ENCODE measurements at regions not wholly inside any gene's neighbourhood (a gene's known extent, or its start where the extent isn't known, plus 50 kb on each side); places are given as distances from the start of the nearest gene placed in this dataset.

DNA sequence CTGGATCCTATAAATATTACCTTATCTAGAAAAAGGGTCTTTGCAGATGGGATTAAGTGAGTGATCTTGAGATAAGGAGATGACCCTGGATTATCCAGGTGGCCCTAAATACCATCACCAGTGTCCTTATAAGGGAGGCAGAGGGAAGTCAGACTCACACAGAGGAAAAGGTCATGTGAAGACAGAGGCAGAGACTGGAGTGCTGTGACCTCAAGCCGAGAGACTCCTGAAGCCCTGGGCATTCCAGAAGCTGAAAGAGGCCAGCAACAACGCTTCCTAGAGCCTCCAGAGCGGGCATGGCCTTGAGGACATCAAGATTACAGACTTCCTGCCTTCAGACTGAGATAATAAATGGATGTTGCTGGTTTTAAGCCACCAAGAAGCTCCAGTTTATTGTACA, 118.8 kb downstream of the ATPSCKMT start:
- no peak overlapping the region for H3K4me3 ChIP-seq (ENCODE audit: low read length in 3 of 3)
- no peaks in the 10 kb centered on the region for H3K36me3 ChIP-seq (ENCODE audit: control insufficient read depth in 2 of 3, insufficient read depth in 3 of 3, low read length in 3 of 3)
- H3K27ac ChIP-seq (ENCODE audit: low read depth in 2 of 2, low read length in 2 of 2): no peak overlapping the region
- H3K4me1 ChIP-seq (ENCODE audit: control insufficient read depth in 2 of 3, insufficient read depth in 2 of 3, low read depth in 1 of 3, low read length in 3 of 3): no peaks in the 10 kb centered on the region
- TF ChIP-seq, protein P1, sequence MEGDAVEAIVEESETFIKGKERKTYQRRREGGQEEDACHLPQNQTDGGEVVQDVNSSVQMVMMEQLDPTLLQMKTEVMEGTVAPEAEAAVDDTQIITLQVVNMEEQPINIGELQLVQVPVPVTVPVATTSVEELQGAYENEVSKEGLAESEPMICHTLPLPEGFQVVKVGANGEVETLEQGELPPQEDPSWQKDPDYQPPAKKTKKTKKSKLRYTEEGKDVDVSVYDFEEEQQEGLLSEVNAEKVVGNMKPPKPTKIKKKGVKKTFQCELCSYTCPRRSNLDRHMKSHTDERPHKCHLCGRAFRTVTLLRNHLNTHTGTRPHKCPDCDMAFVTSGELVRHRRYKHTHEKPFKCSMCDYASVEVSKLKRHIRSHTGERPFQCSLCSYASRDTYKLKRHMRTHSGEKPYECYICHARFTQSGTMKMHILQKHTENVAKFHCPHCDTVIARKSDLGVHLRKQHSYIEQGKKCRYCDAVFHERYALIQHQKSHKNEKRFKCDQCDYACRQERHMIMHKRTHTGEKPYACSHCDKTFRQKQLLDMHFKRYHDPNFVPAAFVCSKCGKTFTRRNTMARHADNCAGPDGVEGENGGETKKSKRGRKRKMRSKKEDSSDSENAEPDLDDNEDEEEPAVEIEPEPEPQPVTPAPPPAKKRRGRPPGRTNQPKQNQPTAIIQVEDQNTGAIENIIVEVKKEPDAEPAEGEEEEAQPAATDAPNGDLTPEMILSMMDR (IDR thresholded peaks at IDR 0.05; ENCODE audit: borderline replicate concordance, extremely low read depth, insufficient read depth): no peak
- H3K9me3 ChIP-seq (ENCODE audit: control insufficient read depth in 2 of 3, insufficient read depth in 1 of 3, low read length in 3 of 3): no peaks in the 10 kb centered on the region
- FAIRE-seq (no peak), DNase-seq (no peak)
- H3K9ac ChIP-seq (ENCODE audit: low read length in 3 of 3): no peak overlapping the region
- H3K27me3 ChIP-seq (ENCODE audit: control insufficient read depth, insufficient read depth, low read length): no peaks in the 10 kb centered on the region
- intact Hi-C loops (cut with DNase I): no loop called here

DNA sequence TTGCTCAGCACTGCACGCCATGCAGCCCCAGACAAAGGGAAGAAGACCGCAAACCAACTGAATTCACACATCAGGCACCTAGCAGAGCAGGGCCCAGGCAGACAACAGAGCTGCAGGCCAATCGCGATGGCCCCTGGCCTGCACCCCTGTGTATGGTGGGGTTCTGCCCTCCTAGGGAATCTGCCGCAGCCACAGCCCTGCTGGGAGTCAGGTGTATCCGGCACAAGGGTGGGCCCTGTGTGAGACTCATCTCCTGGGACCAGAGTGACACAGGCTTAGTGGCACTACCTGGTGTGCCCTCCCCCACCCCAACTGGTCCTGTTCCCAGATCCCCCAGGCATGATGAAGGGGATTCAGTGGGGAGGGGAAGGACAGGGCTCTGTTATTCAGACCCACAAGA, 122.8 kb downstream of the ATPSCKMT start:
- no peaks in the 10 kb centered on the region for H3K9me3 ChIP-seq (ENCODE audit: control insufficient read depth in 2 of 3, insufficient read depth in 1 of 3, low read length in 3 of 3)
- H3K4me3 ChIP-seq (ENCODE audit: low read length in 3 of 3): no peak overlapping the region
- H3K4me1 ChIP-seq (ENCODE audit: control insufficient read depth in 2 of 3, insufficient read depth in 2 of 3, low read depth in 1 of 3, low read length in 3 of 3): no peaks in the 10 kb centered on the region
- DNase-seq (no peak), FAIRE-seq (no peak)
- H3K27ac ChIP-seq (ENCODE audit: low read depth in 2 of 2, low read length in 2 of 2): no peak overlapping the region
- intact Hi-C loops (cut with DNase I): no loop called here
- H3K27me3 ChIP-seq (ENCODE audit: control insufficient read depth, insufficient read depth, low read length): no peaks in the 10 kb centered on the region
- TF ChIP-seq, protein P1 (IDR thresholded peaks at IDR 0.05; ENCODE audit: borderline replicate concordance, extremely low read depth, insufficient read depth): no peak
- no peaks in the 10 kb centered on the region for H3K36me3 ChIP-seq (ENCODE audit: control insufficient read depth in 2 of 3, insufficient read depth in 3 of 3, low read length in 3 of 3)
- H3K9ac ChIP-seq (ENCODE audit: low read length in 3 of 3): no peak overlapping the region

DNA sequence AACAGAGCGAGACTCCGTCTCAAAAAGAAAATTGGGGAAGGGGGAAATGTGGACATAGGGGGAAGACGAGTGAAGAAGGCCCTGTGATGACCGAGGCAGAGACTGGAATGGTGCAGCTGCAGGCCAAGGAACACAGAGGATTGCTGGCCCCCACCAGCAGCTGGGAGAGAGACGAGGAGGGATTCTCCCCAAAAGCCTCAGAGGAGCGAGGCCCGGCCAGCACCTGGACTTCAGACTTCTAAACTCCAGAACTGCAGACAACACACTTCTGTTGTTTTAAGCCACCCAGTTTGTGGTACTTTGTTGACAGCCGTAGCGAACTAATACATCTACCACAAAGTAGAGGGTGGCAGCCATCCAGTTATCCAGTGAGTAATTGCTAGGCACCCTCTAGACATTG, 124.6 kb downstream of the ATPSCKMT start:
- Histone ChIP-seq H3K27me3 (ENCODE audit: control insufficient read depth, insufficient read depth, low read length) (no peaks in the 10 kb centered on the region), H3K9me3 (ENCODE audit: control insufficient read depth in 2 of 3, insufficient read depth in 1 of 3, low read length in 3 of 3) (no peaks in the 10 kb centered on the region), H3K27ac (ENCODE audit: low read depth in 2 of 2, low read length in 2 of 2) (no peak overlapping the region), H3K9ac (ENCODE audit: low read length in 3 of 3) (no peak overlapping the region), H3K4me3 (ENCODE audit: low read length in 3 of 3) (no peak overlapping the region), H3K36me3 (ENCODE audit: control insufficient read depth in 2 of 3, insufficient read depth in 3 of 3, low read length in 3 of 3) (no peaks in the 10 kb centered on the region), H3K4me1 (ENCODE audit: control insufficient read depth in 2 of 3, insufficient read depth in 2 of 3, low read depth in 1 of 3, low read length in 3 of 3) (no peaks in the 10 kb centered on the region)
- TF ChIP-seq, protein P1 (IDR thresholded peaks at IDR 0.05; ENCODE audit: borderline replicate concordance, extremely low read depth, insufficient read depth): no peak
- intact Hi-C loops (cut with DNase I): no loop called here
- DNase-seq (no peak), FAIRE-seq (no peak)

DNA sequence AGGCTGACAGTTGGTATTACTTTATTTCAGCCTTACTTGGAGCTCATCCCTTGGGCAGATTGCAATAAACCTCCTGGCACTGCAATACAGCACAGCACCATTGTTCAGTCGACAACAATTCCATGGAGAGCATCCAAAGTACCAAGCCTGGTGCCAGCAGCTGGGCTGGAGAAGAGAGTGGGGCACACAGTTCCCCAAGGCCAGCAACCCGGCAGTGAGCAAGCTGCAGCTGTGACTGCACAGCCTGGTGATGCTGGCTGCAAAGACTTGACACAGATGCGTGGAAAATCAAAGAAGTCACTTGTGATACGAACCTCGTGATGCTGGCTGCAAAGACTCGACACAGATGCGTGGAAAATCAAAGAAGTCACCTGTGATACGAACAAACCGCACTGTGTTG, 125.4 kb downstream of the ATPSCKMT start:
- Histone ChIP-seq H3K36me3 (ENCODE audit: control insufficient read depth in 2 of 3, insufficient read depth in 3 of 3, low read length in 3 of 3) (no peaks in the 10 kb centered on the region), H3K27me3 (ENCODE audit: control insufficient read depth, insufficient read depth, low read length) (no peaks in the 10 kb centered on the region), H3K9me3 (ENCODE audit: control insufficient read depth in 2 of 3, insufficient read depth in 1 of 3, low read length in 3 of 3) (no peaks in the 10 kb centered on the region), H3K27ac (ENCODE audit: low read depth in 2 of 2, low read length in 2 of 2) (no peak overlapping the region), H3K9ac (ENCODE audit: low read length in 3 of 3) (no peak overlapping the region), H3K4me3 (ENCODE audit: low read length in 3 of 3) (no peak overlapping the region), H3K4me1 (ENCODE audit: control insufficient read depth in 2 of 3, insufficient read depth in 2 of 3, low read depth in 1 of 3, low read length in 3 of 3) (no peaks in the 10 kb centered on the region)
- FAIRE-seq: no peak
- intact Hi-C loops (cut with DNase I): no loop called here
- no peak for DNase-seq
- TF ChIP-seq, protein P1 (IDR thresholded peaks at IDR 0.05; ENCODE audit: borderline replicate concordance, extremely low read depth, insufficient read depth): no peak
